ENCODE measurements at regions not wholly inside any gene's neighbourhood (a gene's known extent, or its start where the extent isn't known, plus 50 kb on each side); places are given as distances from the start of the nearest gene placed in this dataset.
A peak's percentile ranks its signal among the peaks of the same experiment; 100 is the strongest.

- FAIRE-seq: no peak
- H3K27ac ChIP-seq (ENCODE audit: low read depth in 1 of 3, low read length in 2 of 3): no peak overlapping the region
- H3K4me1 ChIP-seq (ENCODE audit: control insufficient read depth in 3 of 3, insufficient read depth in 2 of 3, low read depth in 1 of 3, low read length in 2 of 3): no peaks in the 10 kb centered on the region
- WGBS, 3 donors: 53 to 74% (median 58%) methylated on average over 2 of the region's 2 CpGs
- H3K27me3 ChIP-seq (ENCODE audit: control insufficient read depth in 3 of 3, insufficient read depth in 3 of 3, low read length in 3 of 3): no peaks in the 10 kb centered on the region
- H3K4me3 ChIP-seq (ENCODE audit: low read depth in 1 of 3, low read length in 3 of 3): no peak overlapping the region
- H3K36me3 ChIP-seq (ENCODE audit: control insufficient read depth in 3 of 3, insufficient read depth in 2 of 3, low read depth in 1 of 3, low read length in 3 of 3): no peaks in the 10 kb centered on the region
- H3K9me3 ChIP-seq (ENCODE audit: control insufficient read depth in 2 of 2, insufficient read depth in 1 of 2, low read depth in 1 of 2, low read length in 1 of 2): no peaks in the 10 kb centered on the region
- DNase-seq: no peak
Observed at GRCh38 chrX:30990361-30990760, 81.5 kb downstream of the FTHL17 start.

GRCh38 chrX:30982467-30982866, 89.4 kb downstream of the FTHL17 start:
- Histone ChIP-seq H3K27me3 (ENCODE audit: control insufficient read depth in 3 of 3, insufficient read depth in 3 of 3, low read length in 3 of 3) (no peaks in the 10 kb centered on the region), H3K4me1 (ENCODE audit: control insufficient read depth in 3 of 3, insufficient read depth in 2 of 3, low read depth in 1 of 3, low read length in 2 of 3) (no peaks in the 10 kb centered on the region), H3K27ac (ENCODE audit: low read depth in 1 of 3, low read length in 2 of 3) (no peak overlapping the region), H3K36me3 (ENCODE audit: control insufficient read depth in 3 of 3, insufficient read depth in 2 of 3, low read depth in 1 of 3, low read length in 3 of 3) (no peaks in the 10 kb centered on the region), H3K9me3 (ENCODE audit: control insufficient read depth in 2 of 2, insufficient read depth in 1 of 2, low read depth in 1 of 2, low read length in 1 of 2) (no peaks in the 10 kb centered on the region), H3K4me3 (ENCODE audit: low read depth in 1 of 3, low read length in 3 of 3) (no peak overlapping the region)
- 77 to 87% (median 84%) methylated on average over 3 of the region's 3 CpGs for WGBS, 3 donors
- DNase-seq: no peak
- FAIRE-seq: no peak

GRCh38 chrX:30981968-30982367, 89.9 kb downstream of the FTHL17 start:
- no peaks in the 10 kb centered on the region for H3K9me3 ChIP-seq (ENCODE audit: control insufficient read depth in 2 of 2, insufficient read depth in 1 of 2, low read depth in 1 of 2, low read length in 1 of 2)
- DNase-seq: no peak
- 86 to 100% (median 88%) methylated on average over 2 of the region's 2 CpGs for WGBS, 3 donors
- H3K4me1 ChIP-seq (ENCODE audit: control insufficient read depth in 3 of 3, insufficient read depth in 2 of 3, low read depth in 1 of 3, low read length in 2 of 3): no peaks in the 10 kb centered on the region
- FAIRE-seq: no peak
- H3K4me3 ChIP-seq (ENCODE audit: low read depth in 1 of 3, low read length in 3 of 3): no peak overlapping the region
- no peaks in the 10 kb centered on the region for H3K36me3 ChIP-seq (ENCODE audit: control insufficient read depth in 3 of 3, insufficient read depth in 2 of 3, low read depth in 1 of 3, low read length in 3 of 3)
- H3K27me3 ChIP-seq (ENCODE audit: control insufficient read depth in 3 of 3, insufficient read depth in 3 of 3, low read length in 3 of 3): no peaks in the 10 kb centered on the region
- H3K27ac ChIP-seq (ENCODE audit: low read depth in 1 of 3, low read length in 2 of 3): no peak overlapping the region

- DNase-seq (no peak), FAIRE-seq (no peak)
- Histone ChIP-seq H3K27me3 (ENCODE audit: control insufficient read depth in 3 of 3, insufficient read depth in 3 of 3, low read length in 3 of 3) (no peaks in the 10 kb centered on the region), H3K4me1 (ENCODE audit: control insufficient read depth in 3 of 3, insufficient read depth in 2 of 3, low read depth in 1 of 3, low read length in 2 of 3) (no peaks in the 10 kb centered on the region), H3K27ac (ENCODE audit: low read depth in 1 of 3, low read length in 2 of 3) (no peak overlapping the region), H3K36me3 (ENCODE audit: control insufficient read depth in 3 of 3, insufficient read depth in 2 of 3, low read depth in 1 of 3, low read length in 3 of 3) (no peaks in the 10 kb centered on the region), H3K4me3 (ENCODE audit: low read depth in 1 of 3, low read length in 3 of 3) (no peak overlapping the region), H3K9me3 (ENCODE audit: control insufficient read depth in 2 of 2, insufficient read depth in 1 of 2, low read depth in 1 of 2, low read length in 1 of 2) (no peaks in the 10 kb centered on the region)
- WGBS, 3 donors: 50 to 67% (median 52%) methylated on average over 1 of the region's 1 CpG
Observed at GRCh38 chrX:30979271-30979670, 90.2 kb upstream of the TAB3 start.

GRCh38 chrX:30975467-30975866, 86.4 kb upstream of the TAB3 start:
- Histone ChIP-seq H3K27ac (ENCODE audit: low read depth in 1 of 3, low read length in 2 of 3) (no peak overlapping the region), H3K4me3 (ENCODE audit: low read depth in 1 of 3, low read length in 3 of 3) (no peak overlapping the region), H3K4me1 (ENCODE audit: control insufficient read depth in 3 of 3, insufficient read depth in 2 of 3, low read depth in 1 of 3, low read length in 2 of 3) (no peaks in the 10 kb centered on the region), H3K27me3 (ENCODE audit: control insufficient read depth in 3 of 3, insufficient read depth in 3 of 3, low read length in 3 of 3) (no peaks in the 10 kb centered on the region), H3K36me3 (ENCODE audit: control insufficient read depth in 3 of 3, insufficient read depth in 2 of 3, low read depth in 1 of 3, low read length in 3 of 3) (no peaks in the 10 kb centered on the region), H3K9me3 (ENCODE audit: control insufficient read depth in 2 of 2, insufficient read depth in 1 of 2, low read depth in 1 of 2, low read length in 1 of 2) (no peaks in the 10 kb centered on the region)
- DNase-seq (no peak), FAIRE-seq (no peak)

GRCh38 chrX:30973784-30974427, 84.9 kb upstream of the TAB3 start:
- H3K36me3 ChIP-seq (ENCODE audit: control insufficient read depth in 3 of 3, insufficient read depth in 2 of 3, low read depth in 1 of 3, low read length in 3 of 3): no peaks in the 10 kb centered on the region
- no peak for FAIRE-seq
- H3K4me1 ChIP-seq (ENCODE audit: control insufficient read depth in 3 of 3, insufficient read depth in 2 of 3, low read depth in 1 of 3, low read length in 2 of 3): no peaks in the 10 kb centered on the region
- no peak overlapping the region for H3K4me3 ChIP-seq (ENCODE audit: low read depth in 1 of 3, low read length in 3 of 3)
- H3K9me3 ChIP-seq (ENCODE audit: control insufficient read depth in 2 of 2, insufficient read depth in 1 of 2, low read depth in 1 of 2, low read length in 1 of 2): no peaks in the 10 kb centered on the region
- no peak for DNase-seq
- no peaks in the 10 kb centered on the region for H3K27me3 ChIP-seq (ENCODE audit: control insufficient read depth in 3 of 3, insufficient read depth in 3 of 3, low read length in 3 of 3)
- no peak overlapping the region for H3K27ac ChIP-seq (ENCODE audit: low read depth in 1 of 3, low read length in 2 of 3)
- 63 to 76% (median 76%) methylated on average over 5 of the region's 5 CpGs for WGBS, 3 donors

- Histone ChIP-seq H3K4me1 (ENCODE audit: control insufficient read depth in 3 of 3, insufficient read depth in 2 of 3, low read depth in 1 of 3, low read length in 2 of 3) (no peaks in the 10 kb centered on the region), H3K27ac (ENCODE audit: low read depth in 1 of 3, low read length in 2 of 3) (no peak overlapping the region), H3K9me3 (ENCODE audit: control insufficient read depth in 2 of 2, insufficient read depth in 1 of 2, low read depth in 1 of 2, low read length in 1 of 2) (no peaks in the 10 kb centered on the region), H3K36me3 (ENCODE audit: control insufficient read depth in 3 of 3, insufficient read depth in 2 of 3, low read depth in 1 of 3, low read length in 3 of 3) (no peaks in the 10 kb centered on the region), H3K4me3 (ENCODE audit: low read depth in 1 of 3, low read length in 3 of 3) (no peak overlapping the region), H3K27me3 (ENCODE audit: control insufficient read depth in 3 of 3, insufficient read depth in 3 of 3, low read length in 3 of 3) (no peaks in the 10 kb centered on the region)
- peak; percentile 44 to 53 for DNase-seq
- 12 to 21% (median 14%) methylated on average over 10 of the region's 10 CpGs for WGBS, 3 donors
- no peak for FAIRE-seq
Observed at GRCh38 chrX:30971774-30972603, 82.9 kb upstream of the TAB3 start.

- Histone ChIP-seq H3K4me3 (ENCODE audit: low read depth in 1 of 3, low read length in 3 of 3) (no peak overlapping the region), H3K4me1 (ENCODE audit: control insufficient read depth in 3 of 3, insufficient read depth in 2 of 3, low read depth in 1 of 3, low read length in 2 of 3) (peaks cover 0 to 7% (median 0%) of the 10 kb centered on the region in 3 donors), H3K9me3 (ENCODE audit: control insufficient read depth in 2 of 2, insufficient read depth in 1 of 2, low read depth in 1 of 2, low read length in 1 of 2) (no peaks in the 10 kb centered on the region), H3K36me3 (ENCODE audit: control insufficient read depth in 3 of 3, insufficient read depth in 2 of 3, low read depth in 1 of 3, low read length in 3 of 3) (no peaks in the 10 kb centered on the region), H3K27me3 (ENCODE audit: control insufficient read depth in 3 of 3, insufficient read depth in 3 of 3, low read length in 3 of 3) (no peaks in the 10 kb centered on the region), H3K27ac (ENCODE audit: low read depth in 1 of 3, low read length in 2 of 3) (no peak overlapping the region)
- 80 to 90% (median 89%) methylated on average over 4 of the region's 4 CpGs for WGBS, 3 donors
- FAIRE-seq (no peak), DNase-seq (no peak)
Observed at GRCh38 chrX:30967516-30967915, 78.5 kb upstream of the TAB3 start.
